Natural killer cell treated with Interleukin-12 subunit alpha and Interleukin-12 subunit beta and Interleukin-15 and Interleukin-18, amount 100 ng/mL, for 72 hours (primary cell): ENCODE measurements at regions not wholly inside any gene's neighbourhood (a gene's known extent, or its start where the extent isn't known, plus 50 kb on each side); places are given as distances from the start of the nearest gene placed in this dataset.

ENCODE experiments used
- ATAC-seq, 2 donors: fragments of 150-1000 bp; cut with Tn5 transposase in 1 of 2; sonication (Bioruptor Pico), chemical (Tn5 transposase) in 1 of 2; 2 replicates each; pipeline ENCODE4 v1.10.0; 2021
- DNase-seq: peaks from one replicate; pipeline ENCODE4 v3.0.0; 2022; ENCODE audit warnings: low spot score
- H3K27ac Mint-ChIP-seq, 2 donors: 1 replicate in 1 of 2; 2 replicates in 1 of 2; pipeline ENCODE4 v1.8.0; 2022; ENCODE audit warnings: mixed read lengths in 2 of 2, mild to moderate bottlenecking in 1 of 2, moderate library complexity in 1 of 2
- H3K27me3 Mint-ChIP-seq, 2 donors: 1 replicate in 1 of 2; 2 replicates in 1 of 2; pipeline ENCODE4 v1.8.0; 2022; ENCODE audit warnings: mixed read lengths in 2 of 2
- H3K36me3 Mint-ChIP-seq: one replicate; pipeline ENCODE4 v1.8.0; 2022; ENCODE audit warnings: mixed read lengths
- H3K4me1 Mint-ChIP-seq, 2 donors: 1 replicate in 1 of 2; 2 replicates in 1 of 2; pipeline ENCODE4 v1.8.0; 2022; ENCODE audit warnings: low read depth in 2 of 2, mixed read lengths in 2 of 2, mild to moderate bottlenecking in 1 of 2
- H3K4me3 Mint-ChIP-seq: one replicate; pipeline ENCODE4 v1.8.0; 2022; ENCODE audit warnings: mixed read lengths
- H3K9me3 Mint-ChIP-seq: 2 replicates; pipeline ENCODE4 v1.8.0; 2022; ENCODE audit warnings: mixed read lengths

DNA sequence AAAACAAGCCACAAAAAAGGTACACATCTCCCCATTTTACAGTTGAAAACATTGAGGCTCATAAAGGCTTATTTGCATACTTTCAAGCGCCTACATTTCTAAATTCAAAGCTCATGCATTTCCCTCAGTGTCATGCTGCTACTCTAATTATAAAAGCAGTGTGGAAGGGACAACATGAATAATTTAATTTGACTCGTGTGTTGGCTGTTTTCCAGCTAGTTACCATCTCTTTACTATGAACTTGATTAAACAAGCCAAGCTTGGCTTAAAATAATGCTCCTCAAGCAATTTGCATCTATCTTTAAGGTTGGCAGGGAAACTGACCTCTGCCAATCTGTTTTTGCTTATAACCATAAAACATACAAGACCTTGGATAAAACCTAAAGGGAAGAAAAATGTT, 252.5 kb upstream of the NEIL3 start:
- no peak for ATAC-seq
- H3K36me3 Mint-ChIP-seq = no peaks in the 10 kb centered on the region
- no peak for DNase-seq
- no peaks in the 10 kb centered on the region for H3K4me1 Mint-ChIP-seq
- H3K9me3 Mint-ChIP-seq = peaks cover 6% of the 10 kb centered on the region
- no peak overlapping the region for H3K4me3 Mint-ChIP-seq
- no peak overlapping the region for H3K27ac Mint-ChIP-seq
- H3K27me3 Mint-ChIP-seq = no peaks in the 10 kb centered on the region

DNA sequence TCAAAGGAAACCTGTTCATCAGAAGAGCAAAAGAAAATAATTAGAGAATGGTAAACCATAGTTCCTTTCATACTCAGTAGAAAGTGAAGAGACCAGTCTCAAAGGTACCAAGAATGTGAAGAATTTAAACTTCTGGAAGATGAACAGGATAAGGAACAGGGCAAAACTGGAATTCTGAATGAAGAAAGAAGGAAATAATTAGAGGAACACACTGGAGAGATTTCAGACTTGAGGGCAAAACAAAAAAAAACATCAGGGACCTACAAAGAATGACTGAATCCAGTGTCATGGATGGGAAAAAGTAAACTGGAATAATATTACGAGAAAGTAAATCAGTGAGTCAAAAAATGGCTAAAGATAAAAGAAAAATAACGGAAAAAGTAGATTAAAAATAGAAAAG, 245.6 kb upstream of the NEIL3 start:
- Mint-ChIP-seq H3K27me3 (no peaks in the 10 kb centered on the region), H3K4me1 (no peaks in the 10 kb centered on the region), H3K36me3 (no peaks in the 10 kb centered on the region), H3K27ac (no peak overlapping the region), H3K4me3 (no peak overlapping the region), H3K9me3 (peaks cover 7% of the 10 kb centered on the region)
- DNase-seq (no peak), ATAC-seq (no peak)

DNA sequence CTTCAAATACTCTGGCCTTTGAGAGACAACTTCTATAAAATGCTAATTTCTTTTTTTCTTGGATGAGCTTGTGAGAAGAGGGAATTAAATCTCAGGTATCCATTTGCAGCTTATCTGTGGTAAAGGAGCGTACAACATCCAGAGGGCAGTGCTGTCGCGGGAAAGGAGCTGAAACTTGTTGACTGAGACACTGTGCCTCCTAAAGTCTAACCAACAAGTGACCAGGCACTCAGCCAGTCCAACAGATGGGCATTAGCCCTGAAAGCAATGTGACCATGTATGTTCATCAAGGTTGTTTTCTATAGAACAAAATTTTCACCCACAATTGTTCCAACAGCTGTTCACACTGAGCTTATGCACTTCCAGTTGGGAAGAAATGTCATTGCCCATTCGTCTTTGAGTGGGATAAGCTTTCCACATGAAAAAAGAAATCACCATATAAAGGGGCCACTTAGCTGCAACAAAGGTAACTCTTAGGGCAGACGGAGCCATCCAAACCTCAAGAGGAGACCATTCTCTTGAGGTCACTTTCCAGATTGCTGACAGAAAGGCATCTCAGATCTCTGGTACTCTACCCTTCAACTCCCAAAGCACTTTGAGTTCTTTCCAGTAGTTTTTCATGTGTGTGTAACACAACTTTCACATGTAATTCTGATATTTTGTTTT, 244.8 kb upstream of the NEIL3 start:
- DNase-seq = no peak
- peaks cover 4% of the 10 kb centered on the region for H3K9me3 Mint-ChIP-seq
- ATAC-seq = no peak

DNA sequence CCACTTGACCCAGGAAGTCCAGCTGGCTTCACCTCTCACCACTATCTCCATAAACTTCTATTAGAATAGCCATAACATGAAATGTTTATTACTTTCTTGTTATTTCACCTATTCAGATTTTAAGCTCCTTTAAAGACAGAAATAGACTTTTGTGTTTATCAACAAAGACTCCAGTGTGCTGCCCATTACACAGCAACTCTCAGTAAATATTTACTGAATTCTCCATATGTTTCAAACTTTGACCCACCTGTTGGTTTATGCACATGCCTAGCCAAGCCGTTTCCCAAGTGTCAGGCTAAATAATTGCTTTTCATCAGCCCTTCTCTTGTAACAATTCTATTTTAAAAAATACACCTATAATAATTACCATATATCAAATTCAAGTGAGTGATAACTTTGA, 242.9 kb upstream of the NEIL3 start:
- Mint-ChIP-seq H3K36me3 (no peaks in the 10 kb centered on the region), H3K9me3 (peaks cover 4% of the 10 kb centered on the region), H3K27ac (no peak overlapping the region), H3K4me1 (no peaks in the 10 kb centered on the region), H3K4me3 (no peak overlapping the region), H3K27me3 (no peaks in the 10 kb centered on the region)
- DNase-seq (no peak), ATAC-seq (no peak)

More for the DNA sequence above, 244.8 kb upstream of the NEIL3 start:
- Mint-ChIP-seq H3K4me3 (no peak overlapping the region), H3K27me3 (no peaks in the 10 kb centered on the region), H3K4me1 (no peaks in the 10 kb centered on the region), H3K27ac (no peak overlapping the region), H3K36me3 (no peaks in the 10 kb centered on the region)

DNA sequence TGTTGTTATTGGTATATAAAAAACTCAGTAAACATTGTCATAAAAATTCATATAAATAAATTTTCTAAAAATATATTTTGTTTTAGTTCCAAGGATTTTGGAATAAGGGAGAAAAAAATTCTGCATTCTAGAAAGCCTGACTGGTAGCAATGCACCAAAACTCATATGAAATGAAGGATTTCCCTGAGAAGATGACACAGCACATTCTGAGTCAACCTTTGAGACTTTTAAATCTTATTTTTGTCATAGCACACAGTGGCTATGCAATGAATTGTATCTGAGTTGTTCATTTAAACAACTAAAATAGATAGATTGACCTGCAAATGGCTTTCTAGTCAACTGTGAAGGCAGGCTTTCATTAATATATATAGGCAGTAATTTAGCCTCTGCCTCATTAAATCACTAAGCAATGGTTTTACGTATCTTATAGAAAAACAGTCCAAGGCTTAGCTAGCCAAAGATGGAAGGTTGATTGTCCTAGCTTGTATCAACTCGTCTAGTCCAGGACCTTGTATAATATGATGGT, 239.1 kb upstream of the NEIL3 start:
- Mint-ChIP-seq H3K9me3 (no peaks in the 10 kb centered on the region), H3K4me3 (no peak overlapping the region), H3K27ac (no peak overlapping the region), H3K27me3 (no peaks in the 10 kb centered on the region), H3K4me1 (no peaks in the 10 kb centered on the region), H3K36me3 (no peaks in the 10 kb centered on the region)
- no peak for ATAC-seq
- no peak for DNase-seq

DNA sequence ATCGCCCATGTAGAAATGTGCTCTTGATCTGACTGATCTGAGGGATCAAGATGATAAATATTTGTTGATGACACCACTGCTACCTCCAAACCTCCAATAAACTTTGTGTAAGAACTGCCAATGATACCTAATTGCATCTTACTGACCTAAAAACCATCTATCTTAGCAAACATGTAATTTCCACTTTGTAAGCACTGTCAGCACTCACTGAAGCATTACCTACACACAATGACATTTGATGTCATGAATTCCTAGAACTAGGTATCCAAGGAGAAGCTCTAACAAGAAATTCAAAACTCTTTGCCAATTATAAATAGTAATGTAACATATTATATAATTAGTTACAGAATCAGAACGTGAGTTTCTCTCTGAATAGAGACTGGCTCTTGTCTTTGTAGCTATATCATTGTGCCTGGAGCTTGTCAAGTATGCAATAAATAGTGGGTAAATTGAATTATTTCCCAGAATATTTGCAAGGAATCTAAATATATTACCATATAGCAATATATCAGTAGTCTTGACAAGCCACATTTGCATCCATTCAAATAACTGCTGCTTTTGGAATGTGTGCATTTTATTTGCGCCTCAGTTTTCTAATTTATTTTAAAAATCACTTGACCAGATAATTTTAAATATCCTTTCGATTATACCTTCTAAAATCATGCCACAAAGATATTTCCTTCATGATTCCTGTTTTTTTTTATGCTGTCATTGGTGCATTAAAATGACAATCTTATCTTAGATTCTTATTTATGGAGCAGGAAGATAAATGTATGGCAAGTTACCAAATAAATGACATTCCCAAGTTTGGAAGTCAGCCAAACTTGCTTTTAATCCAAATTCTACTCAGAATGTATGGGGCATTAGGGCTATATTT, 232.3 kb upstream of the NEIL3 start:
- ATAC-seq (no peak), DNase-seq (no peak)
- Mint-ChIP-seq H3K4me1 (no peaks in the 10 kb centered on the region), H3K9me3 (peaks cover 5% of the 10 kb centered on the region), H3K27me3 (no peaks in the 10 kb centered on the region), H3K4me3 (no peak overlapping the region), H3K36me3 (no peaks in the 10 kb centered on the region), H3K27ac (no peak overlapping the region)

DNA sequence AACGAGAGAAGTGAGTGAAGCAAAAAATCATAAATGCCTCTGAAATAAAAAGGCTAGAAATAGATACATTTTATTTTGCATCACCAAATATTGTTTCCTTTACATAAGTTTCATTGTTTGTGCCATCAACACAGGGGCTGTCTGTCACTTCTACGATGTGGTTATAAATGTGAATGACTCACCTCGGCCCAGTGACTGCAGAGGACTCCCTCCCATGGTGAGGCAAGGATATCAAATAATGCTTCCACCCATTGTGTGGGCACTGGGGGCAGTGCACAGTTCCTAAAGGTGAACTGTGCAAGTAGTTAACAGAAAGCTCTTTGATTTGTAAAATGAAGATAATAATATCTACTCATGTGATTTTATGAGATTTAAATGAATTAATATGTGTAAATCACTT, 230.3 kb upstream of the NEIL3 start:
- Mint-ChIP-seq H3K4me1 (no peaks in the 10 kb centered on the region), H3K4me3 (no peak overlapping the region), H3K27me3 (no peaks in the 10 kb centered on the region), H3K9me3 (peaks cover 11% of the 10 kb centered on the region), H3K36me3 (no peaks in the 10 kb centered on the region), H3K27ac (no peak overlapping the region)
- ATAC-seq (no peak), DNase-seq (no peak)

DNA sequence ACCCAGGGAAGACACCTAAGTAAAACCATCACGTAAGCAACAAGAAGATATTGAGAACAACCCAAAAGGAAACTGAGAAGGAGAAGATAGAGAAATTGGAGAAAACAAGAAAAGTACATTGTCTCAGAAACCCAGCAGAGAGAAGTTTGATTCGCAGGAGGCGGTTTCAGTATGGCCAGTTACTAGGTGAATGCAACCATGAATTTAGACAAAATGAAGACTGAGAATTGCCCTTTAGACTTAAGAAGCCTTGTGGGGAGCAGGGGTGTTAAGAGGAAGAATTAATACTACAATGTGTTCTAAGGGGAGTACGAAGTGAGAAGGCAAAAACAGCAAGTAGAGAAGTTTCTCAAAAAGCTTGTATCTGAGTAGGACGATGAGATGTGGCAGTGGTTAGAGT, 229.3 kb upstream of the NEIL3 start:
- DNase-seq = no peak
- H3K9me3 Mint-ChIP-seq = peaks cover 11% of the 10 kb centered on the region

DNA sequence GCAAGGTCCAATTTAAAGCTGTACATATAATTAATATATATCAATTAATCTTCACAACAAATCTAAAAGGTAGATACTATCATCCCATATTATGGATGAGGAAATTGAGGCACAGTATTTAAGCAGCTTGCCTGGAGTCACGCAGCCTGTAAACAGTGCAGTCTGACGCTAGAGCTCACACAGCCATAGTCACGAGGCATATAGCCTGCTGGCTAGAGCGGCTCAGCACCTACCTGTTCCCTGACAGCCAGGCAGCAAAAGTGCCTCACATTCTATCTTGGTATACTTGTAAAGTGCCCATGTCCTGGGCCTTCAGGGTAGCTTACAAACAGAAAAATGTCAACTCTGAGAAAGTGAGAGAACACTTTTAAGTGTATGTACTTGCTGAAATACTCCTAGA, 222.6 kb upstream of the NEIL3 start:
- no peak overlapping the region for H3K27ac Mint-ChIP-seq
- no peaks in the 10 kb centered on the region for H3K4me1 Mint-ChIP-seq
- H3K27me3 Mint-ChIP-seq = no peaks in the 10 kb centered on the region
- no peak overlapping the region for H3K4me3 Mint-ChIP-seq
- no peak for DNase-seq
- ATAC-seq = no peak
- H3K9me3 Mint-ChIP-seq = peaks cover 6% of the 10 kb centered on the region
- H3K36me3 Mint-ChIP-seq = no peaks in the 10 kb centered on the region

More for the DNA sequence above, 229.3 kb upstream of the NEIL3 start:
- H3K27ac Mint-ChIP-seq = no peak overlapping the region
- no peak overlapping the region for H3K4me3 Mint-ChIP-seq
- no peak for ATAC-seq
- H3K27me3 Mint-ChIP-seq = no peaks in the 10 kb centered on the region
- H3K36me3 Mint-ChIP-seq = no peaks in the 10 kb centered on the region
- H3K4me1 Mint-ChIP-seq = no peaks in the 10 kb centered on the region

DNA sequence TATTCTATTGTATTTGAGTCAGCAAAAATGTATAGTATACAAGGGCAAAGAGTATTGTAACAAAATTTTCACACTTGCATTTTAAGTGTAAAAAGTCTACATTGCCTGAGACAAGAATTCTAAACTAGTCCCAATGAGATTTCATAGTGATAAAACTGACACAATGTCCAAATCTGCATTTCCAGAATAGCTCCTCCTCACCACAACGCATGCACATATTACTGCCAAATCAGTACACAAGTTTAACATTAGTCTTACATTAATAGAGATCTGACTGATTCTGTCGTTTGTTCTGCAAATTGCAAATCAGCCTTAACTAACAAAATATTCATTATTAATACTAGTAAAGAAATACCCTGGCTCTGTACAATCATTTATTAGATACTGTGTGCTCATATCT, 222.2 kb upstream of the NEIL3 start:
- DNase-seq (no peak), ATAC-seq (no peak)
- no peaks in the 10 kb centered on the region for H3K27me3 Mint-ChIP-seq
- H3K4me1 Mint-ChIP-seq = no peaks in the 10 kb centered on the region
- H3K9me3 Mint-ChIP-seq = peaks cover 6% of the 10 kb centered on the region
- no peak overlapping the region for H3K4me3 Mint-ChIP-seq
- H3K36me3 Mint-ChIP-seq = no peaks in the 10 kb centered on the region
- H3K27ac Mint-ChIP-seq = no peak overlapping the region

DNA sequence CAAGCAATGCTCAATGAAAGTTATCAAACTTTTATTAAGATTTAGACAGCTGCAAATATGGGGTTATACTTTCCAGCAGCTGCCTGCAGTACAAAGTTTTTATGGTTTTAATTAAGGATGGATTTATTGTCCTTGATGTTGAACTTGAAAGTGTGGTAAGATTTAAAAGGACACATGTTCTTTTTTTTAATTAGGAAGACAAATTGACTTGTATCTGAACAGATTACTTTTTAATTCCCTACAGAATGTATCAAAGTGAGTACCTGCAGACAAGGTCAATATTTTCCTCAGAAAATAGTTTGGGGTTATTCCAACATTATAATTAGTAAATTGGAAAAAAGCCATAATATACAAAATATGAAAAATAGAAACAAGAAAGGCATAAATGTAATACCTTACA, 218.2 kb upstream of the NEIL3 start:
- Mint-ChIP-seq H3K4me1 (no peaks in the 10 kb centered on the region), H3K9me3 (no peaks in the 10 kb centered on the region), H3K27me3 (no peaks in the 10 kb centered on the region), H3K27ac (no peak overlapping the region), H3K36me3 (no peaks in the 10 kb centered on the region), H3K4me3 (no peak overlapping the region)
- ATAC-seq (no peak), DNase-seq (no peak)

DNA sequence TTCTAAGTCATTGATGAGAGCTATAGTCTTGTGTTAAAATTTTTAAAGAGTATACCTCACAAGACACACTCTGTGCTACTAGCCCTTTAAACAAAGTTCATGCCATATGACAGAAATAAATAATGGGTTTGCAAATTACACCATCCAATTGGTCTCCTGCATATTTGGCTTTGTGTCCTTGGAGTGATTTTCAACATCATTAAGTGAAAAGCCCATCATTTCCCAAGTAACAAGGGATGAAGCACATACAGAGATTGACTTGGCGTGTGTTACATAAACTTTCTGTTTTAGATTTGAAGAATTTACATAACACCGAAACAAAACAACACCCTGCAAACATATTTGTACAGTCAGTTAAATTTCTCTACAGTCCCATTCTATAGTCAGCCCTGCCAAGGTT, 216.9 kb upstream of the NEIL3 start:
- Mint-ChIP-seq H3K36me3 (no peaks in the 10 kb centered on the region), H3K27me3 (no peaks in the 10 kb centered on the region), H3K9me3 (peaks cover 3% of the 10 kb centered on the region), H3K4me1 (no peaks in the 10 kb centered on the region), H3K4me3 (no peak overlapping the region), H3K27ac (no peak overlapping the region)
- no peak for ATAC-seq
- no peak for DNase-seq

DNA sequence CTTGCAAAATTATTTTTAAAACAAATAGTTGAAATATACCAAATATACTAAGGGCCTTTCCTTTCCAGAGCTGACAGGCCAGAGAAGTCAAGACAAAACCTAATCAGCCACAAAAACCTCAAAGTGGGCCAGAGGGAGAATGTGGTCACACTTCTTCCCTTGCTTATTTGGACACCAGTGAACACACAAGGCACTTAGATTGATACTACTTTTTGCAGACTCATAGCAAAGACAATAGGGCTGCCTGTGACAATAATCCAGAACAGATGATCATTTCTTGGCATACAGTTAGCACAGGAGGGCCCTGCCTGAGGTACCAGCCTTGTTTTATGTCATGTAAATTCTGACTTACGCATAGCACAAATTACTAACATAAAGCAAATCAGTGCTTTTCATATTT, 215.7 kb upstream of the NEIL3 start:
- no peak overlapping the region for H3K27ac Mint-ChIP-seq
- ATAC-seq (no peak), DNase-seq (no peak)
- no peaks in the 10 kb centered on the region for H3K4me1 Mint-ChIP-seq
- no peak overlapping the region for H3K4me3 Mint-ChIP-seq
- H3K9me3 Mint-ChIP-seq = peaks cover 3% of the 10 kb centered on the region
- H3K36me3 Mint-ChIP-seq = no peaks in the 10 kb centered on the region
- H3K27me3 Mint-ChIP-seq = no peaks in the 10 kb centered on the region

DNA sequence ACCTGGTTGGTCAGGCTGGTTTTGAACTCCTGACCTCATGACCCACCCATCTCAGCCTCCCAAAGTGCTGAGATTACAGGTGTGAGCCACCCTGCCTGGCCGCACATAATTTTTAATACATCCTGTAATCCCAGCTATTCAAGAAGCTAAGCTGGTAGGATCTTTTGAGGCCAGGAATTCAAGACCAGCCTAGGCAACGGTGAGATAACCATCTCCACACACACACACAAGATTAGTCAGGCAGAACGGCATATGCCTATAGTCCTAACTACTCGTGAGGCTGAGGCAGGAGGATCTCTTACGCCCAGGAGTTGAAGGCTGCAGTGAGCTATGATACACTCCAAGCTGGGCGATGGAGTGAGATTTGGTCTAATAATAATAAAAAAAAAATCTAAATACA, 212.4 kb upstream of the NEIL3 start:
- H3K27ac Mint-ChIP-seq = no peak overlapping the region
- DNase-seq (no peak), ATAC-seq (no peak)
- no peak overlapping the region for H3K4me3 Mint-ChIP-seq
- H3K9me3 Mint-ChIP-seq = peaks cover 3% of the 10 kb centered on the region
- no peaks in the 10 kb centered on the region for H3K36me3 Mint-ChIP-seq
- H3K27me3 Mint-ChIP-seq = no peaks in the 10 kb centered on the region
- H3K4me1 Mint-ChIP-seq = no peaks in the 10 kb centered on the region
